HG02588 (cell line): ENCODE measurements at regions not wholly inside any gene's neighbourhood (a gene's known extent, or its start where the extent isn't known, plus 50 kb on each side); places are given as distances from the start of the nearest gene placed in this dataset.
A peak's percentile ranks its signal among the peaks of the same experiment; 100 is the strongest.

Experiments
- ATAC-seq: cut with Tn5 transposase; IDR thresholded peaks from one replicate; pipeline ENCODE4 v1.9.1; 2021; ENCODE audit warnings: mild to moderate bottlenecking, moderate library complexity; ENCODE audit not compliant: unreplicated experiment

DNA sequence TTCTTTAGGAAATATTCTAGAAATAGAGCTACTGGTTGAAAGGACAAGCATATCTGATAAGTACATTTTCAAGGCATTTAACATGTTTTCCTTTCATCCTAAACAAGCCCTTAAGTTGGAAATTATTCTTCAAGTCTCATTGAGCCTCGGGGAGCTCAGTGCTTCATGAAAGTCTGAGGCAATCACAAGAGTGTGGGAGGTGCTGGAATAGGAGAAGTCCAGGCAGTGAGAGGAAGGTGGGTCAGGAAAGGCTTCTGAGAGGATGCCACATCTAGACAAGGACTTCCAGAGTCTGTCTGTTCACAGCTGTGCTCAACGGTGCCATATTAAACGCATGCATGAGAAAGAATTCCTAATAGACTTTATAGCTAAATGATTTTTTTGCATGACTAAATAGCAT is 69.8 kb downstream of the CD83 start:
- no peak for ATAC-seq

DNA sequence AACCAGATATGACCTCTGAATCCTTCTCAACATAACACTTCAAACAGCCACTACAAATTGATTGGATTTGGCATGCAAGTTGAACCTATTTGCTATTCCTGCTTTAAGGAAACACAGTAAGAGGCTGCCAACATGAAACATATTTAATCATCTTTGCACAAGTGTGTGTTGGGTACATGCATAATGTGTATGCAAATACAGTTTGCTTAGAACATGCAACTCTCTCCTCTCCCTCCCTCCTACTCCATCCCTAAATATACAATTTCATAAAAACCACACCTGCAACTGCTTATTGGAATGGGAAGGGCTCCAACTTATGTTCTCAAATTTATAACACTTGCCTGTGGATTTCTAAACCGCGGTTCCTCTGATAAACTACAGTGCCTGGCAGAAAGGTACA is 71.5 kb downstream of the CD83 start:
- no peak for ATAC-seq

DNA sequence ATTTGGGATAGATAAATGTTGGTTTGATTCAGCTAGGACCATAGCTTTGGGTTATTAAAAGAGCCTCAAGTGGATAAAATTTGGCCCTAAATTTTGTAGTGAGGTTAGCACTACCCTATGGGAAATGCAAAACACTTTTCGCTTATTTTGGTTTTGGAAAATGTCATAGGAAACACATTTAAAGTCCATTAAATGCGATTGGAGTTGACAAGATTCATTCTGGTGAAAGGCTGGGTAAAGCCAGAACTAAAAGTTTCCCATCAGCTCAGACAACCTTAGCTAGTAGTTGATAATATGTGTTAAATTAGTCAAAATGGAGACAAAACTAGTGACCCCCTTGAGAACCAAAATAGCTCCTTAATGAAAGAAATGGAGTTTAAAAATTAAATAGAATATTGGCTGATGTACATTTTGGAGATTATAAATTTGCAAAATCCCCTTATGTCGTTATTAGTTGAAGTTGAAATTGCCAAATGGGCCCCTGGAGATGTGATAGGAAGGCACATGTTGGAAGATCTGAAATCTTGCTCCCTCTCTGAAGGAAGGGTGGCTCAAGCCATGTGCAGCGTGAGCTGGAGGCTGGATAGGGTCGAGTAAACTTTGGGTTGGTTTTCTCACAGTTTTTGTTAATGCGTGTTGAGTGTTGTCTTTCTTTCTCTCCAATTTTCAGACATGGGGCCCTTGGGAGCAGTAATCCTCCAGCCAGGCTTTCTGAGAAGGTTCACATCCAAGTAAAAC is 72.8 kb downstream of the CD83 start:
- ATAC-seq: no peak

DNA sequence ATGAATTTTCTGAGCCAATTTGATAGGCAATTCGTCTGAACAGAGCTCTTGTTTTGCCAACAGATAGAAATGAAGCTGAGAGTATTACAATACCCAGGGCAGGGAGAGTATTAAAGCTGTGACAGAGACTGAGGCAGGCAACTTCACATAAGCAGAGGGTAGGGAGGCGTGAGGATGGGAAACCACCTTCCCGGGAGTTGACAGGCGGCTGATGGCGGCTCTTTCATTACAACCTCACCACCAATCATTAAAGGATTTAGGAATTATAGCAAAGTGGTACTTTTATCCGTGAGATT is 73.3 kb downstream of the CD83 start:
- ATAC-seq: no peak

DNA sequence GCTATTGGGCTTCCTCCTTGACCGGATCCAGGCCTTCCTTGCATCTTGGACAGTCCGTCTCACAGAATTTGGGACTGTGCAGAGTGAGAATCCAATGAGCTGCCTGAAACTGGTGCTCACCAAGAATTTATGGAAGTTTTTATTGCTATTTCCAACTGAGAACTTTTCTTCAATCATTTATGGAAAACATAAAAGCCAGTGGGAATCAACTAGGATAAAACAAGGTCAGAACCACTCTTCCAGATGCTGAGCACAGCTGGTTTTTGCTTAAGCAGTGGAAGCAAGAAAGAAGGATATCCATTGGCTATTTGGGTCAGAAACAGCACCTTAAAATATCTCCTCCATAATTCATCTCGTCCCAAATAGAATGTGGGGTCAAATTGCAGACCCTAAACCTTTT is 74.2 kb downstream of the CD83 start:
- ATAC-seq: no peak

DNA sequence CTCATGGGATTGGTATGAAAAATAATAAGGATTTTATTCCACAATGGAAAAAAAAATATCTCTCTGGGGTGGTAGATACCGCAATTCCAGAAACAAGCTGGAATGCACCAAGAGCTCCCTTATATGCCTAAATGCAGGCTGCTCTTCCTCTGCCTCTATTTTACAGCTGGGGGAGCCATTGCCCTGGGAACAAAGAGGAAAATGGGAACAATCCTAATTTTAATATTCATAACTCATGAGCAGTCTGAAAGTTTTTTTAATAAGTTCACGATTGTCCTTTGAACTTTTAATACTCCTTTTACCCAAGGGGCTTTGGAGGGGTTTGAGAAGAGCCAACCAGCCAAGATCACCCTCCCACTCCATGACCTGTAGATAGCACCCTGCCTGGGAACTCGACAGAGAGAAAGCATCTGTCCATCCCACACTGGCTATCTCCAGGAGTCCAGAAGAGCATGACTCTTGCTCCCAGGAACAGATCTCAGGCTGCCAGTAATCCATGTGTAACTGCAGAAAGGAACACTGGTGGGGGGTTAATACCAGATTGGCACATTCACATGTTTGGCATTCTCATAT is 74.7 kb downstream of the CD83 start:
- no peak for ATAC-seq

DNA sequence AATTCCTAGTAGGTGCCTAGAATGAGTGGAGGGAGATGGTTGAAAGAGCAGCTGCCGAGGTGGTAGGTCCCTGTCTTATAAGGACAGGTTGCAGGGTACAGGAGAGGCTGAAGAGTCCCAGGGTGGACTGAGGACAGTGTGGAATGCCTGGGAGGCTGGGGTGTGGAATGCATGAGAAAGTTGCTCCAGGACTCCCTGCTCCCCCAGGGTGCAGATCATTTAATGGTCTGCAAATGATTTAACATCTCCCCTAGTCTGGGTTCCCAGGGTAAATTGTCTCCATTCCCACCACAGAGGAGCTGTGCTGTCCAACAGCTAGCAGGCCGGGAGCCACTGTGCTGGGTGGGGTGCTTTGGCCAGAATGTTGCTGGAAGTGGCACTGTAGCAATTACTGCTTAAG is 76.0 kb downstream of the CD83 start:
- no peak for ATAC-seq

DNA sequence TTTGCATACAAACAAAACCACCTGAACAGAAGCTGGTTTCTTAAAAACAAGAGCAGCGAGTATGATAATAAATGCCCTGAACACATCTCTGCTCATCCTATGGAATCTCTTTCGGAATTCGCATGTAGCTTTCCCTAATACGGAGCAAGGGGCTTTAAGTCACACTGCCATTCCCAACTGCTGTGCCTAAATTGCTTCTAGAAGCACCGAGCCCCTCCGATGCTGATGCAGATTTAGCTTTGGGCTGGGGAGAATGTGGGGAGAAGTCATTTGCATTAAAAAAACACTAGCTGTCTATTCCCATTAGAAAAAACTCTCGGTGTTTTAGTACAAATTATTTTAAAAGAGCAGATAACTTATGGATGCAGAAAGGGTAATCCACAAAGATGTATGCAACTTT is 76.9 kb downstream of the CD83 start:
- no peak for ATAC-seq

DNA sequence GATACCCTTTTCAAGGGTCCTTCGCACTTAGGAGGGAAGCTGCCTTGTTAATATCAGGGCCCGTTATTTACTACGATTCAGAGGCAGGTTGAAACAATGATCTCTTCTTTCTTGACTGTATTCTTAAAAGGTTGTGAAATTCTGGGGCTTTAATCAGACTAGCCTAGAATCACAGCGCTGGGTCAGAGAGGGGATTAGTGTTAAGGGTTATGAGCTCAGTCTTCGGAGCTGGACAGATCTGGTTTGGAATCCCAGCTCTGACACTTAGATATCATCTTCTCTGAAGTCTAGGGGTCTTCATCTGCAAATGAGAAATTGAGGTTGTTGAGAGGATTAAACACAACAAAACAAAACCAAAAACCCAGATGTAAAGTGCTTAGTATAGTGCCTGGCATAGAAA is 77.4 kb downstream of the CD83 start:
- ATAC-seq: no peak

DNA sequence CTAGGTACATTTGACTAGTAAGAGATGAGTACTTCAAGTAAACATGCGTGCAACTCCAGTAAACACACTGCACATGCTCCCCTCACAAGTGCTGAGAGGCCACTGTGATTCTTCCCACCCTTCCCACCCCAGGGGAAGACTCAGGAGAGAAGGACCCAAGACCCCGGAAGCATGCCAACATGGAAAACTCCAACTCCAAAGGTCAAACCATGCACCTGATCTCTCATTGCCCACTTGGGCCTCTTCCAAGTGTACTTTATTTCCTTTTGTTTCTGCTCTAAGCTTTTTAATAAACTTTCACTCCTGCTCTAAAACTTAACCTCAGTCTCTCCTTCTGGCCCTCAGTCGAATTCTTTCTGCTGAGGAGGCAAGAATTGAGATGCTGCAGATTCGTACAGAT is 78.5 kb downstream of the CD83 start:
- ATAC-seq: no peak

DNA sequence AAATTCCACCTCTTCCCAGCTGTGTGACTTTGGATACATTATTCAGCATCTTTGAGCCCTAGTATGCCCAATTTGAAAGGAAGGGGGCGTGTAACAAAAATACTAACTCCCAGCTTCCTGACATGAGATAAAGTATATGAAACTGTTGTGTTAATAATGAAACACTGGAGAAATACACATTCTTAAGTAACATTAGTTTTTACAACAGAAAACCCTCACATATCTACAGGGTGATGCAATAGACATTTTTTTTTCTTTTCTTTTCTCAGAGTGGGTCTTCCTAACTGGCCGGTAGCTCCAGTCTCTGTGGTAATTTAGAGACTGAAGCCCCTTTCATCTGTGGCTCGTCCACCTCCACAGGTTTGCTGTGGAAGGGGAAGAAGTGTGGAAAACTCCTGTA is 79.5 kb downstream of the CD83 start:
- no peak for ATAC-seq

DNA sequence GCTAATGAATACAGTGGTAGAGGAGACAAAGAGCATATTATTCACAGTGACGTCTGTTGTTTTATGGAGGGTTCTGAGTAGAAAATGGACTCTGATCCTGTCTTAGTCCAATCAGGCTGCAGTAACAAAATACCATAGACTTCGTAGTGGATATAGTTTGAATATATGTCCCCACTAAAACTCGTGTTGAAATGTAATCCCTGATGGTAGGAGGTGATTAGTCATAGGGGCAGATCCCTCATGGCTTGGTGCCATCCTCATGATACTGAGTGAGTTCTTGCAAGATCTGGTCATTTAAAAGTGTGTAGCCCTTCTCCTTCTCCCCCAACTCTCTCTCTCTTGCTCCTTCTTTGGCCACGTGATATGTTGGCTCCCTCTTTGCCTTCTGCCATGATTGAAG is 82.5 kb downstream of the CD83 start:
- no peak for ATAC-seq

DNA sequence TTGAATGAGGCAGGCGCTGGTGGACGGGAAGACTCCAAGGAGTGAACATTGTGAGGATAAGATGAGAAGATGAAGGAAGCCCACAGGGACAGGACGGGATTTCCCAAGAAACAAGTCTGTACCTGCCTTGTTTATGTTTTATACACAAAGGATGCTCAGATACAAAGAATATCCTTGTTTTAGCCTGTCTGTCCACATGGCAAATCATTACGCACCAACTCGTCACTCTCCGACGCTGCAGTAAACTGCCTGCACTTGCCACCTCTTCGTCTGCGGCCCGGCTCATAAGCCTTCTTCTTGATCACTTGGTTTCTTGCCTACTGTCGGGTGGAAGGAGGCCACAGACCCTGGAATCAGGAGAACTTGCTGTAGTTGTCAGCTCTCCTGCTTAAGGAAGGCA is 85.4 kb downstream of the CD83 start:
- ATAC-seq: no peak

DNA sequence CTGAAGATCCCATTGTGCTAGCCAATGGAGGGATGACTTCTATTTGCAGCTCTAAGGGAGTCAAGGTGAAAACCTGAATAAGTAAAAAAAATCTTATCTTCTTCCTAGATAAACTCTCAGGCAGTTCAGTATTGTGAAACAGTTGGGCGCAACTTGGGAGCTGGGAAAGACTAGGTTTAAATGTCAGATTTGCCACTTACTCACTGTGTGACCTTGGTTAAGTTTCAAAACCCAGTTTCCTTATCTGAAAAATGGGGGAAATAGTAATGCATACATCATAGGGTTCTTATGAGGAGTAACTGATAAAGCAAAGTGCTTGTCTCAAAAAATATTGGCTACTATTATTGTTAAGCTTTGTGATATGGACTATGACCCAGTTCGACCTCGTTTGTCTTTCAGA is 88.8 kb downstream of the CD83 start:
- ATAC-seq: no peak

DNA sequence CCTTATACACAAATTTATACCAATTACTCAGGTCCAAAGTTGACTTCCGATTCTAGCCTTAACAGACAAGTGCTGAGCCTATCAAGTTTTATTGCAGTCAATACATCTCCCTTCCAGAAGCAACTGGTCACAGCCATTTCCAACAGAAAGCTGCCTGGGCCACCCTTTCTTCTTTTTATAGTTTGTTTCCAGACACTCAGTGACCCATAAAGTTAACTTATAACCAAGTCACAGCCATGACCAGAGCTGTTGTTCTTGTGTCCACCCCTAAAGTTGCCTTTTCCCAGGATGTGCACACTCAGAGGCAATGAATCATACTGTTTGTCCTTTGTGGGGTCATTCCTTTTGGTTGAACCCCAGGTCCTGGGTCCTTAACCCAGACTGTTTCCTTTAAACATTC is 89.9 kb downstream of the CD83 start:
- ATAC-seq: no peak

DNA sequence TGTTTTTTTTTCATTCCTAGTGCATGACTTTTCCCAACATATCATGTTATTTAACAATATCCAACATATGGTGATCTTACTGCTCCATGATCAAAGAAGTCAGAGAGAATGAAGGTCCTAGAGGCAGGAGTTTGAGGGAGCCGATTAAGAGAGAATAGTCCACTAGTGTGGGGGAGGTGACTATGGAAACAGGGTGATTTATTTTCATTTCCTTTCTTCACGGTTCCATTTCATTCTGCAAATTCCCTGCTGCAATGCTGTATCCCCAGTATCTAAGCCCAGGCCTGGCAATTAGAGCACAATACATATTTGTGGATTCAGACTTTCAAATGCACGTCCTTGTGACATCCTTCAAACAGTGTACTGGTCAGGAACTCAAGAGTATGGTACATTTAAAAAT is 91.4 kb downstream of the CD83 start:
- ATAC-seq: no peak

DNA sequence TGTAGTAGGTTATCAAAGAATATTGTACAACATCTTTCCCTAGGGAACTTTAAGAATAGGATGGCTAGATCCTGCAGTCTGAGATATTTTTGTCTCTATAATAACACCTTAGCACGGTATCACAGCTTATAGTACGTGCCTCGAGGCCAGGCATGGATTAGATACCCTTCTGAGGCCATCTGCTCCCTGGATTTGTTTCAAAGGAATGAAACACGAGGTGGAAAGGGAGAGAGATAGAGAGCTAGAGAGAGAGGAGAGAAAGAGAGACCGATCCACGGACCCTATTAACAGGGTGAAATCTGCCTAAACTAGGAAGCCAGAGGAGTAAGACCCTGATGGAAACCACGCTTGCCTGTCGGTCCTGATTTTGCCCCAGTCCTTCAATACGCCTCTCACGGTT is 92.5 kb downstream of the CD83 start:
- ATAC-seq: no peak

DNA sequence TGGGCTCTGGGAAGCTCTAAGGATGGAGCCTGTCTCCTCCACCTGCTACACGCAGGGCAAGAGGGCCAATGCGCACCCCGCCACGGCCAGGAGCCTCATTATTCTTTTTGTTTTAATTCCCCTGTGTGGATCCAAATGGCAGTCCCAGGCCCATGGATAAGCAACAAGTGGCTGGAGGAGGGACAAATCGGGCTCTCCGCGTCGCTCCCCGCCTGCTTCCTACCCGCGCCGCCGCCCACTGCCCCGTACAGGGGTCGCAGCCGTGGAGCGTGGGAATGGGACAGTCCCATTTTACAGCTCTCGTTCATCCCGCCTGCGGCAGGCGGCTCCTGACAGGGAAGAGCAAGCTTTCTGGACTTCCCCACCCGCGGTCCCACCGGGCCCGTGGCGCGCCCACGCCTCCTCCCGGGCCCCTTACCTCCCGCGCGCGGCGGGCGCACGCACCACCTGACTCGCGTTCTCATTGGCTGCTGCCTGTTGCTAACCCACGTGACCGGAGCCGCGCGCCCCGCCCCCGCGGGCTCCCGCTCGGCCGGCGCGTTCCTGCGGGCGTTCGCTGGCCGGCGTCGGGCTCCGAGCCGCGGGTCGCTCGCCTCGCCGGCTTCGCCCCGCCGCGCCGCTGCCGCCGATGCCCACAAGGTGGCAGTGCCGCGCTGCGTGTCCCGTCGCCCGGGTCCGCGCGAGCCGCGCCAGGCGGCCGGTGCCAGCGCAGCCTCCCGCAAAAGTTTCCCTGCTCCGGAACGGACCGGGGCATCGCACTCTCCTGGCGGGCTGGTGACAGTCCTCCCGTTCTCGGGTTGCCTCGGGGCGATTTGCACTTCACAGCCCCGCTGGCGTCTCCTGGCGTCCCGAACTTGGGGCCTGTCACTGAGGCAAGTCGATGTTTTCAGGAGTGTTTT is 93.3 kb downstream of the CD83 start:
- peak; percentile 90 for ATAC-seq

DNA sequence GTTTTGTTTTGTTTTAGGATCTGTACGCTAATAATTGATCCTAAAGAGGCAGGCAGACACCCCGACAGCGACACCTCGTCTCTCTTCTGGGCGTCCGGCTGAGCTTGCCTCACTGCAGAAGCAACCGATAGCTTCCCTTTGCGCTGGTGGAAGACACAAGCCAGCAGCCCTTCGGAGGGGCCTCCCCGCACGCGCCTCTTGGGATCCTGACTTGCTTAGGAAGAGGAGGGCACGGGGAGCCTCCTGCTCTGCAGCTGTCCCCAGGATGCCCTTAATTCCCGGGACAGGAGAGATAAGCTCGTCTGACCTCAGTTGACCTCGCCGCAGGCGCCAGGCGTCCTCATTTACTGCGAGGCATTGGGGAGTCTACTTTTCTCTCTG is 94.0 kb downstream of the CD83 start:
- ATAC-seq: peak; percentile 2

DNA sequence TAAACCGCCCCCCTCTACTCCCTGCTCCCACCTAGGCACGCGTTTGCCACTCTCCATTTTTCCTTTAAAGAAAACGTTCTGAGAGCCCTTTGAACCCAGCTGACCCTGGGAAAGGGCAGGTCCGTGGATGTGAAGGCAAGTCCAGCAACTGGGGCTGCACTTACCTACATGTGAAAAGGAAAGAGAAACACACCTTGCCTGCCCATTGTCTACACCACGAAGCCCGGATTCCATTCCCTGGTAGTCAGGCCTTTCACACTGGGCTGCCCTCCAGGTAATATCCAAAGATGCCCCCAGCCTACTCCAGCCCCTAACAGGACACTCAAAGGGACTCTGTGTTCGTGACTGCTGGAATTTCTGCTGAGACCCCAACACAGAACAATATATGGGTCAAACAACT is 94.4 kb downstream of the CD83 start:
- no peak for ATAC-seq

DNA sequence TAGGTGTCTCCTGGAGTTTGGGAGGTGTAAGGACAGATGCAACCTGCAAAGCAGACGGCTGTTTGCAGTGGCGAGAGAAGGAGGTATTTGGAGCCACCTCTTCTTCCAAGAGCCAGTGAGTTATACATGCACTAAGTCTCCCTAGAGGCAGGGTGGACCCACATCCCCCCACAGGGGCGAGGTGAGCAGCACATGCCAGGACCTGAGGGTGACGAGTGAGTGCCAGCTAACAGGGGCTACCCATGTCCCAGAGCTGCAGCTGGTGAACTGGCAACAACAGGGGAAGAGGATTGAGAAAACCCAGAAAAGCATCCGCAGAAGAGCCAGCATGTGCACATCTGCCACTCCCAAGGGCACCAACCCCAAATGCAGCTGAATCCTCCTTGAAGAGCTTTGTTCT is 95.1 kb downstream of the CD83 start:
- no peak for ATAC-seq

DNA sequence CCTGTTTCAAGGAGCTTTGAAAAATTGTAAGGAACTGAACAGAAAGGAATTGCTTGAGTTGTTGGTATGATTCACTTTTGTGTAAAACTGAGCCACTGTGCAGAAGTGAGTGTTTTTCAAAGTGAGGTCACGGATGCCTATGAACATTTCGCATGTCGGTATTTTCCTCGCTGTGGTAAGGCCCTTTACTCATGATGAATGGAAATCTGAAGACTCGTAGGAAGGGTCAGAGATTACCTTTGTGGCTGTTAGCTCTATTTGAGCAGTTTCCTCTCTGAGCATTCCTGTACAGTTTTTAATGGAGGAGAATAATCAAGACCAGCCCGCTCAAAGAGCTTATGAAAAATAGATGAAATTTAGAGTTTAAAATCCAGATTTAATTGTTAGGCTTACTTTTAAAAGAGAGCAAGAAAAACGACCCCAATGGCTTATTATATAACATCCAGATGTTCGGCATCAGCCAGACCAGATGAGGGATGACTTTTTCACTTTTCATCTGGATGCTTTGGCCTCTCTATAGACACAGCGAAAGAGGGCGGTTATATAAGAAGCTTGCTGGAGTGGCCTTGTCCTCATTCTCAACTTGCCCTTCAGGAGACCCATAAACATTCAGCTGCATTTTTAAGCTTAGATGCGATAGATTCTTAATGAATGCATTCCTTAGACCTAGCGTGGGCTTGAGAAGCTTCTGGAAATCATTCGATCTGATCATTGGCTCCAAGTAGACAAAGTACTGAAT is 99.5 kb downstream of the CD83 start:
- no peak for ATAC-seq
